SJSA1 (cell line): ENCODE measurements at regions not wholly inside any gene's neighbourhood (a gene's known extent, or its start where the extent isn't known, plus 50 kb on each side); places are given as distances from the start of the nearest gene placed in this dataset.
"Not testable (repeated sequence)": the region's sequence is repeated elsewhere in the genome, so short reads cannot be mapped to it uniquely, and the experiment has no call there.

Experiments used
- DNase-seq, 2 experiments: peaks; one replicate each; pipeline ENCODE4 v3.0.0-alpha.2; 2015 to 2020; ENCODE audit warnings: low spot score in 2 of 2, low read depth in 1 of 2
- H3K27ac ChIP-seq: fragments of 250-450 bp; sonication (Bioruptor Pico); 2 replicates; pipeline ENCODE4 v1.5.1; 2020; ENCODE audit warnings: mild to moderate bottlenecking, moderate library complexity
- H3K27me3 ChIP-seq: fragments of 250-450 bp; sonication (Bioruptor Pico); replicated peaks from 2 replicates; pipeline ENCODE4 v1.5.1; 2020; ENCODE audit warnings: mild to moderate bottlenecking, moderate library complexity
- H3K36me3 ChIP-seq: fragments of 250-450 bp; sonication (Bioruptor Pico); 2 replicates; pipeline ENCODE4 v1.5.1; 2020; ENCODE audit warnings: mild to moderate bottlenecking
- H3K4me1 ChIP-seq: fragments of 250-450 bp; sonication (Bioruptor Pico); replicated peaks from 2 replicates; pipeline ENCODE4 v1.6.1; 2021; ENCODE audit warnings: mild to moderate bottlenecking
- H3K4me3 ChIP-seq: fragments of 250-450 bp; sonication (Bioruptor Pico); 2 replicates; pipeline ENCODE4 v1.5.1; 2020; ENCODE audit warnings: mild to moderate bottlenecking
- H3K9me3 ChIP-seq: fragments of 250-450 bp; sonication (Bioruptor Pico); replicated peaks from 2 replicates; pipeline ENCODE4 v1.5.1; 2020; ENCODE audit warnings: mild to moderate bottlenecking

- H3K27ac ChIP-seq = no peak overlapping the region
- no peaks in the 10 kb centered on the region for H3K9me3 ChIP-seq
- no peaks in the 10 kb centered on the region for H3K27me3 ChIP-seq
- no peaks in the 10 kb centered on the region for H3K36me3 ChIP-seq
- no peak for DNase-seq
- H3K4me1 ChIP-seq = no peaks in the 10 kb centered on the region
- H3K4me3 ChIP-seq = no peak overlapping the region
Measured at GRCh38 chr12:14207905-14208551, 157.5 kb upstream of the ATF7IP start.

DNA sequence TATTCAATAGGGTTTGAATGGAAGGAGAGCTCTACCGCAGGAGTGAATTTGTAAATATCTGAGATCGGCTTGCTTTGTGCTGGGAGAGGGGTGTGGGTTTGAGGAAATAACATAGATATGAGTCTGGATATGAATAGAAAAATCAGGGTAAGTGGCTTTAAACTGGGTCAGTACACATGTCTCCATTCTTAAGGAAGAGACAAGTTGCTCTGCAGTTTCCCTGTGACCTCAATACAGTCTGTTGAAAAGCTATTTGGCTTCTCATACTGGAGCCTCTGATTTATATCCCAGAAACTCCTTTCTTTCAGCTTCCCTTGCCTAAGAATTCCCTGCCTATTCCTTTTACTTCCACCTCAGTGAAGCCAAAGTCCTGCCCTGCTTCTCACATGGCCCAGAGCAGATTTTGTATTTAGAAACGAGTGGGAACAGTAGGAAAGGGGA lies 153.5 kb upstream of the ATF7IP start:
- no peaks in the 10 kb centered on the region for H3K27me3 ChIP-seq
- H3K4me3 ChIP-seq = no peak overlapping the region
- H3K27ac ChIP-seq = no peak overlapping the region
- no peaks in the 10 kb centered on the region for H3K36me3 ChIP-seq
- no peaks in the 10 kb centered on the region for H3K4me1 ChIP-seq
- H3K9me3 ChIP-seq = no peaks in the 10 kb centered on the region
- DNase-seq = no peak

- Histone ChIP-seq H3K36me3 (no peaks in the 10 kb centered on the region), H3K9me3 (no peaks in the 10 kb centered on the region), H3K27ac (no peak overlapping the region), H3K27me3 (no peaks in the 10 kb centered on the region), H3K4me1 (no peaks in the 10 kb centered on the region), H3K4me3 (no peak overlapping the region)
- no peak for DNase-seq
Measured at GRCh38 chr12:14213542-14213941, 151.9 kb upstream of the ATF7IP start.

- H3K9me3 ChIP-seq = no peaks in the 10 kb centered on the region
- H3K36me3 ChIP-seq = no peaks in the 10 kb centered on the region
- no peak overlapping the region for H3K4me3 ChIP-seq
- no peak overlapping the region for H3K27ac ChIP-seq
- no peaks in the 10 kb centered on the region for H3K27me3 ChIP-seq
- no peak for DNase-seq
- H3K4me1 ChIP-seq = no peaks in the 10 kb centered on the region
Measured at GRCh38 chr12:14214495-14214894, 151.0 kb upstream of the ATF7IP start.

GRCh38 chr12:14215949-14216348 lies 149.5 kb upstream of the ATF7IP start:
- H3K27ac ChIP-seq, H3K27me3 ChIP-seq, H3K4me3 ChIP-seq, H3K36me3 ChIP-seq, H3K9me3 ChIP-seq, H3K4me1 ChIP-seq, DNase-seq: not testable (repeated sequence)

DNA sequence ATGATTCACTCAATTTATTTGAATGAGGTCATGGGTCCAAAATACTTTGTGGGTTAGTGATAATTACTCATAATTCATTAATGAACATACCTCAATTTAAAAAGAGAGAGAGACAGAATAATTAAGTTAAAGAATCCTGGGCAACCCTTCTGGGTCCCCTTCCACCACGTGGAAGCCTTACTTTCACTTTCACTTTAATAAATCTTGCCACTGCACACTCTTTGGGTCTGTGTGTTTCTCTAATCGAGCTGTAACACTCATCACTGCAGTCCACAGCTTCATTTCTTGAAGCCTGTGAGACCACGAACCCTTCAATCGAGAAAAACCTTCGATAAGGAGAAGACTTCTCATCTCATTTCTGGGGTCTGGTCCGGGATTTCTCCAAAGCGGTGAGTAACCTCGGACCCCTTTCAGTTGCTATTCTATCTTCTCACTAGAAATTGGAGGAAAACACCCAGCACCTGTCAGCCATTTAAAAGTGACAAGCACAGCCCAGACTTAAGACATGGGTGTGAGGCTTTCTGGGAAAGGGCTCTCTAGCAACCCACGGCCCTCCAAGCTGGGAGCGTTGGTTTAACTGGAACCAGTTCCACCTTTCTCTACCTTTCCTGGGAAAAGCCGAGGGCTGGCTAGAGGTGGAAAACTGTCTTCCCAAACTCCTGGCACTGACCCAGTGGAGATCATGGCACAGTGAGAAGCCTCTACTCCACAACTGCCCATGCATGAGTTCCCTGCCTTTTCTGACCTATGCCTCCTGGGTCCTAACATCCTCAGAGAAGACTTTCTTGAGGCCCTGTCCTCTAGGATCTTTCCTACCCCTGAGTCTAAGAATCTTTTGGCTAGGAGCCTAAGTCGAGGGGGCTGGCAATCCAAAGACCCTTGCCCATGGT lies 148.8 kb upstream of the ATF7IP start:
- H3K9me3 ChIP-seq = no peaks in the 10 kb centered on the region
- H3K4me1 ChIP-seq = no peaks in the 10 kb centered on the region
- H3K27me3 ChIP-seq = no peaks in the 10 kb centered on the region
- H3K36me3 ChIP-seq = no peaks in the 10 kb centered on the region
- peak in 1 of 2 experiments; percentile 2 for DNase-seq
- no peak overlapping the region for H3K27ac ChIP-seq
- H3K4me3 ChIP-seq = no peak overlapping the region

GRCh38 chr12:14219156-14219555 lies 146.3 kb upstream of the ATF7IP start:
- Histone ChIP-seq H3K4me3 (no peak overlapping the region), H3K27me3 (no peaks in the 10 kb centered on the region)
- DNase-seq = no peak

GRCh38 chr12:14219670-14220069 lies 145.8 kb upstream of the ATF7IP start:
- not testable (repeated sequence) for DNase-seq, H3K4me3 ChIP-seq, H3K36me3 ChIP-seq, H3K9me3 ChIP-seq, H3K27ac ChIP-seq, H3K27me3 ChIP-seq, H3K4me1 ChIP-seq

More at GRCh38 chr12:14219156-14219555, 146.3 kb upstream of the ATF7IP start:
- Histone ChIP-seq H3K27ac (no peak overlapping the region), H3K9me3 (no peaks in the 10 kb centered on the region), H3K4me1 (no peaks in the 10 kb centered on the region), H3K36me3 (no peaks in the 10 kb centered on the region)

- H3K36me3 ChIP-seq = no peaks in the 10 kb centered on the region
- H3K27me3 ChIP-seq = no peaks in the 10 kb centered on the region
- H3K27ac ChIP-seq = no peak overlapping the region
- H3K4me1 ChIP-seq = no peaks in the 10 kb centered on the region
- no peak for DNase-seq
- H3K9me3 ChIP-seq = no peaks in the 10 kb centered on the region
- H3K4me3 ChIP-seq = no peak overlapping the region
Measured at GRCh38 chr12:14225064-14225463, 140.4 kb upstream of the ATF7IP start.

DNA sequence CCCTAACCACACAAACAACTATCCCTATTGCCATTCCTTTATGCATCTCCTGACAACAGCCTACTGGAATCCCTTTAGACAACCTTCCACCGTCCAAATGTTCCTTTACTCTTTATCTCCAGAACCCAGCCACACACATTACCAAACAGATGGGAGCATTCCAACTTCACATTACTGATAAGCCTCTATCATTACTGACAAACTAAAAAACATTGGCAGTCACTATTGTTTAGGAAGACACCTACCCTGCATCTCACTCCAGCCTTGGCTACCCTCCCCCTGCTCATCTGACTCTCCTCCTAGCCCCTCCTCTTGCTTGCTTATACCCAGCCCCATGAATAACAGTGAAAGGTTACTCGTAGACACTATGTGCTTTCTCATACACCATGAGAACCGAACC lies 130.3 kb upstream of the ATF7IP start:
- H3K4me3 ChIP-seq, H3K36me3 ChIP-seq, H3K27ac ChIP-seq, H3K4me1 ChIP-seq, DNase-seq, H3K9me3 ChIP-seq, H3K27me3 ChIP-seq: not testable (repeated sequence)

DNA sequence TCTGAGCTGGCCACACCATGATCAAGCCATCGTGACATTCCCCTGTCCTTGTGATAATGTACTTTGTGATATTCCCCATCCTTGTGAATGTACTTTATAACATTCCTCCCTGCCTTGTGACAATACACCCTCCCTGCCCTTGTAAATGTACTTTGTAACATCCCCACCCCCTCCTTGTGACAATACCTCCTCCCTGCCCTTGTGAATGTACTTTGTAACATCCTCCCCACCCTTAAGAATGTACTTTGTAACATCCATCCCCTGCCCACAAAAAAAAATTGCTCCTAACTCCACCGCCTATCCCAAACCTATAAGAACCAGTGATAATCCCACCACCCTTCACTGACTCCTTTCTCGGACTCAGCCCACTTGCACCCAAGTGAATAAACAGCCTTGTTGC lies 128.8 kb upstream of the ATF7IP start:
- H3K36me3 ChIP-seq, H3K27ac ChIP-seq, H3K9me3 ChIP-seq, H3K4me1 ChIP-seq, H3K27me3 ChIP-seq, H3K4me3 ChIP-seq, DNase-seq: not testable (repeated sequence)

GRCh38 chr12:14238221-14238792 lies 127.2 kb upstream of the ATF7IP start:
- Histone ChIP-seq H3K27ac (no peak overlapping the region), H3K4me1 (no peaks in the 10 kb centered on the region), H3K36me3 (no peaks in the 10 kb centered on the region), H3K4me3 (no peak overlapping the region), H3K9me3 (no peaks in the 10 kb centered on the region), H3K27me3 (no peaks in the 10 kb centered on the region)
- DNase-seq = no peak

DNA sequence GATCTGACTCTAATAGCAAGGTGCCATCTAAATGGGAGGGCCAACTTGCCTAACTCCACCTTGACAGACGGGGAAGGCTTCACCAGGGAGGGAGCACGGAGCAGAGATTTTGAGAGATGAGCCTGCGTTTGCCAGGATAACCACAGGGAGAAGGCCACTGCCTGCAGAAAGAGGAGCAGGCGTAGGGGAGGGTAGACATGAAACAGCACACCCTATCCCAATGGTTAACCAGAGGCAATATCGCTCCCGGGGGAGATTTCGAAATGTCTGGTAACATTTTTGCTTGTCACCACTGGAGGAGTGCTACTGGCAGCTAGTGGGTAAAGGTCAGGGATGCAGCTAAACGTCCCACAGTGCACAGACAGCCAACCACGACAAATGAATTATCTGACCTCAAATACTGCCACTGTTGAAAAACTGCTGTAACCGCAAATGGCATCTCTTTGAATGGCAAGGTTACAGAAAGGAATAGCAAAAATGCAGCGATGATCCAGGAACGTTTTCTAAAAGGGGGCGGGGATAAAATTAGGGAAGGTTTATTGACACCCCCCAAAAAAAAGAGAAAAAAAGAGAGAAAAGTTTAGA lies 126.0 kb upstream of the ATF7IP start:
- no peak overlapping the region for H3K27ac ChIP-seq
- DNase-seq = no peak
- H3K9me3 ChIP-seq = no peaks in the 10 kb centered on the region; the same call in 1 of the 2 replicates

More for the DNA sequence above, 126.0 kb upstream of the ATF7IP start:
- Histone ChIP-seq H3K4me3 (no peak overlapping the region), H3K27me3 (no peaks in the 10 kb centered on the region), H3K36me3 (no peaks in the 10 kb centered on the region), H3K4me1 (no peaks in the 10 kb centered on the region)
